HG03354 (cell line): ENCODE measurements at regions not wholly inside any gene's neighbourhood (a gene's known extent, or its start where the extent isn't known, plus 50 kb on each side); places are given as distances from the start of the nearest gene placed in this dataset.

ENCODE experiments used
- ATAC-seq: cut with Tn5 transposase; IDR thresholded peaks from one replicate; pipeline ENCODE4 v1.9.1; 2021; ENCODE audit warnings: mild to moderate bottlenecking; ENCODE audit not compliant: unreplicated experiment, poor library complexity, severe bottlenecking

- no peak for ATAC-seq
Measured at GRCh38 chr20:52791091-52791490, 181.1 kb upstream of the TSHZ2 start.

- ATAC-seq: no peak
Measured at GRCh38 chr20:52789716-52790115, 182.4 kb upstream of the TSHZ2 start.

DNA sequence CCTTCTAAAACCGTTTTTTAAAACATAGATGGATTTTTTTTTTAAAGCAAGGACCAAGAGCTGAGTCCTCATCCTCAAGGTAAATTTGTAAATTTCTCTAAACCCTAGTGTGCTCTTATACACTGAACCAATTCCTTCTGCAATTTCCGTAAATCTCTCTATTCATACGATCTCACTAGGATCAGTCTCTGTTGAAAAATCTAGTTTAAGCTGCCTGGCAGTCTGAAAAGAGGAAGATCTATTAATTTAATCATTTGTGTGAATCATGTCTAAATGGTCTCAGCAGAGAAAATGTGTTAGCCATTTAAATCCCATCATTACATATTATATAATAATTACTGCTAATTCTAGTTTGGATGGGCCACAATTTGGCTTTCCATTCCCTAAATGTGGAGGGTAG lies 184.2 kb upstream of the TSHZ2 start:
- ATAC-seq: no peak

GRCh38 chr20:52787216-52787615 lies 184.9 kb upstream of the TSHZ2 start:
- no peak for ATAC-seq

- no peak for ATAC-seq
Measured at GRCh38 chr20:52785679-52786078, 186.5 kb upstream of the TSHZ2 start.

- ATAC-seq: no peak
Measured at GRCh38 chr20:52783769-52784168, 188.4 kb upstream of the TSHZ2 start.

- no peak for ATAC-seq
Measured at GRCh38 chr20:52780462-52780861, 191.7 kb upstream of the TSHZ2 start.

DNA sequence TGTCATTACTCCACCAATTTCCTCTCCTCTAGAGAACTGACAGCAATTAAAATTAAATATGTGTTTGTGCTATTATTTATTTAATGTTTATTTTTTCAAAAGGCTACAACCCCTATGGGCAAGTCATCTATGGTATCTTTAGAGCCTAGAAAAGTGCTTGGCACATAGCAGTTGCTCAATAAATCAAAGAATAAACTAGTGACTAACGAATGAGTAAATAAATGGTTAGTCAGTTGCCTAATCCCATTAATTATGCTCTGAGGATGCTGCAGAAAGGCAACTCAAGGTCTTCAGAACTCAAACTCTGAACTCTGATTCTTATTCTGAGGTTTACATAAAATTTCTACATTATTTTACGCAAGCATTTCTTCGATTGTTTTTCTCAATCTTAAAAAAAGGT lies 193.0 kb upstream of the TSHZ2 start:
- no peak for ATAC-seq

DNA sequence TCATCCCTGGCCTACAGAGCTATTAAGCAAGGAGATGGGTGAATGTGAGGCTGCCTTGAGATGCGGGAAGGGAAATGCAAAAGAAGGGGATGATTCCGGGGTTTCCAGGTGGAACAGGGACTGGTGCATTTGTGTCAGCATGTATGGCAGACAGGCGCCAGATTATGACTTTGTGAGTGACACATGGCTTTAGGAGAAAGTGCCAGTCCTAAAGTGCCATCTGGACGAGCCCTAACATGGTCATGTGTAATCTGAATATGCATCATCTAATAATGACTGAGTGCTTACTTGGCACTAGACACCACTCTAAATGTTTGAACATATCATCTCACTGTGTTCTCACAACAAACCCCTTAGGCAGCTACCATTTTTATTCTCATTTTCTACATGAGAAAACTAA lies 195.0 kb upstream of the TSHZ2 start:
- no peak for ATAC-seq

DNA sequence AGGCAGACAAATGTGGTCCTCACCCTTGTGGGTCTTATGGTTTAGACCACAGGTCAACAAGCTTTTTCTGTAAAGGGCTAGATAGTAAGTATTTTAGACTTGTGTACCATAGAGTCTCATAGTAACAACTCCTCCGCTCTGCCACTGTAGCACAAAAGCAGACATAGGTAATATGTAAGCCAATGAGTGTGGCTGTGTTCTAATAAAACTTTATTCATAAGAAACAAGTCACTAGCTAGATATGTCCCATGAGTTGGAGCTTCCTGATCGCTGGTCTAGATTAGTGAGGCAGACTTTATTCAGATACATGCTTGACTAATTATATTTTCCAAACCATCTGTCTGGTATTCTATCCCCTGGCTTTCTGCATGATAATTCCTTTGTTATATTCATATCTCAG lies 196.4 kb upstream of the TSHZ2 start:
- no peak for ATAC-seq

GRCh38 chr20:52768694-52769093 lies 203.5 kb upstream of the TSHZ2 start:
- no peak for ATAC-seq

GRCh38 chr20:52766645-52767435 lies 205.3 kb upstream of the TSHZ2 start:
- ATAC-seq: no peak

DNA sequence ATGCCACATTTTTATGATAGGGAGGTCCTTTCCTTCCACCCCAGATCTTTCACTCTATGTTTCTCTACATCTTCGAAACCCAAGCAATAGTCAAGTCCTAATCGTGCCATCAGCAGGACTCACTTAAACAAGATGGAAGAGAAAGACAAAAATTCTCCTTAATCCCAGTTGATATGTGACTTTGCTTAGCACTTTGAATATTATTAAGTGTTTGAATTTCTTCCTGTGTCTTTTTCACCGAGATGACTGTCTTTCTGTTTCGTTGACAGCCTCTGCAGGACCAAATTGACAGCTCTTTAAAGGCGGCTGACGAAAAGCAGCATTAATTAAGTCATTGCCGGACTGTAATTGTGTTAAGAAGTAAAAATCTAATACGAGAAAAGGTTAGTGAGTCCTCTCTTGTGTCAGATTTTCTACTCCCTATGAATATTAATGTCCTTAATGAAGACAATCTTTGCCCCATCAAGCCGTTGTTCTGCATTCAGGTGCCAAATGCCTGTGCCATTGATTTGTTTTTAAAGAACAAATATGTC lies 208.8 kb upstream of the TSHZ2 start:
- no peak for ATAC-seq

DNA sequence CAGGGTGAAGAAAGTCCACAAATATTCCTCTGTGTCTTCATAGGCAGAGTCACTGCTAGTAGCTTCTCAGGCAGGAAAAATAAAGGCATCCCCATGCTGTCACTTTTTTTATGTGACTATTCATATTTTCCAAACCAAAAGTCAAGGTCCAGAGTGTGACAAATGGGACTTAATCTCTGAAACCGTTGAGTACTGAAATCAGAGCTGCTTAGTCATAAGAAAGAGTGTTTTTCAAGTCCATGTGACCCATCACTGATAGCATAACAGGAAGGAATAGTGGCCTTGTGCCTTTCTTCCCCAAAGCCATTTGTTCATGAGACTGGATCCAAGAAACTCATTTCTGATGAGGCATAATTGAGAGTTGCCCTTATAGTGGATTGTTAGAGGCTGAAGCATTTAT lies 210.3 kb upstream of the TSHZ2 start:
- ATAC-seq: no peak

DNA sequence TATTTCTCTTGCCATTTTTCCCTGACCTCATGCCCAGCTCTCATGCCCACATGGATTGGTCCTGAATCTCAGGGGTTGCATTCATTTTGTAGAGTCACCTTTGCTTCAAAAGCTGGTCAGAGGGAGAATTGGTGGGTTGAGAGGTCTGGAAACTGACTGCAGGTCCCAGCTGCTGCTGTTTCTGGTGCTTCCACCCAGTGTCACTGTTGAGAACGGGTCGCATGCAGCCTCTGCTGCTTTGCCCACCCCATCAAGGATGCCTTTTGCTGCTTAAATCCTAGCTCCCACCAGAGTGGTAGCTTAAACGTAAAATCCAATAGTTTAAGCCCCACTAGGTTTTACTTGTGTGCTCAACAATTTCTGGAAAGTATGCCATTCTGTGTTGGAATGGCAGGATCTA lies 211.4 kb upstream of the TSHZ2 start:
- no peak for ATAC-seq

DNA sequence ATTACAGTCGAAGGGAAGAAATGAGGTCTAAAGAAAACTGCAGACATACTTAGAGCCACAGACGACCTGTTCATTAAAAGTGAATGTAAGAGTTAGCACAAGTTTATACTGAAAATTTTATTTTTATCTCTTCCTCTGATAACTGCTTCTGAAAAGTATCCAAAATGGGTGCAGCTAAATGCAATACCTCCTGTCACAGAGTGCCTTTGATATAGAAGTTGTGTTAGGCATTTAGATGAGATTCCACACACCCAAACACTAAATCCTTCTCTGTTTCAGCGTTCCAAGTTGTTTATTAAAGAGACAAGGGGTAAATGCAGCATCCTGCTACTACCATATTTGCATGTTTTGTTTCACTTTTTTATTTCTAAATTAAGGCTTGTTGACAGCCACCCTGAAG lies 214.7 kb upstream of the TSHZ2 start:
- no peak for ATAC-seq

DNA sequence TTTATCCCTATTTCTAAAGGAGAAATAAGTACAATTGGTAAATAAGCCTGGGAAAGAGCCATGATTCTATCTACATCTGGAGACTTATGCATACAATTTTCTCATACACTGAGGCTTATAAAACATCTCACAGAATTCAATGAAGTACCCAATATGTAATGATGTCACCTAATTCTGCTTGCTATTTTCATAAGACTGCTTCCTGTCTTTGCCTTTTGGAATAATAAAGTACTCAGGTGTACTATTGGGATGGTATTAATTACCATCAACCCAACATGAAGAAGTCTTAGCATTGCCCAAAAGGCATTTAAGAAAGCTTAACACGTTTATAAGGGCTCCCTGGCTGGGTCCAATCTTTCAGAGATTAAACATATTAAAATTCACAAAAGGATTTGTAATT lies 216.4 kb upstream of the TSHZ2 start:
- no peak for ATAC-seq

DNA sequence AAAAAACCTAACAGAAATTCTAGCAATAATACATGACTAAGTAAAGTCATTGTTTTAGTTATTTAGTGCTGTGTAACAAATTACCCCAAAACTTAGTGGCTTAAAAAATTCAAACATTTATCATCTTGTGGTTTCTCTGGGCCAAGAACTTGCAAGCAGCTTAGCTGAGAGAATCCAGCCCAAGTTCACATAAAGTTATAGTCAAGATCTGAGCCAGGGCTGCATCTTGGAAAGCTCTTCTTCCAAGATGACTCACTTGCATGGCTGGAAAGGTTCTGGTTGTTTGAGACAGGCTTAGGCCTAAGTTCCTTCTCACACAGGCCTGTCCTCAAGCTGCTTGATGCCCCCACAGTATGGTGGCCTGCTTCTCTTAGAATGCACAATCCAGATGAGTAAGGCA lies 217.8 kb upstream of the TSHZ2 start:
- no peak for ATAC-seq

GRCh38 chr20:52752023-52752422 lies 220.1 kb upstream of the TSHZ2 start:
- no peak for ATAC-seq

DNA sequence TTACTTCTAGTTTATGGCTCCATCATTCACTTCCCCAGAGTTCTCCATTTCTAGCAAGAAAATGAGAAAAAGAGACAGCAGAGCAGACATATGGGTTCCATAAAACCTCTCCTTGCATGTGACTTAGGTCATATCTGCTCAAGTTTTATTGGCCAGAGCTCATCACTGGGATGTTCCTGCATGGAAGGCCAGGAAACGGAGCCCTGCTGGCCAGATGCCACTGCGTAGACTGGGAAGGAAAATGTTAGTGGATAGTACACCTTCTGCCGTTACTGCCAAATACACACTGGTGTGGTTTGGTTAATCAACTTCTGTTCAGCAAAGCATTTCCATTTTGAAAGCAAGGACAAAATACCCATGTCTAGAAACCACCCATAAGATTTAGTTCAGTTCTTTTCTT lies 220.6 kb upstream of the TSHZ2 start:
- ATAC-seq: no peak

DNA sequence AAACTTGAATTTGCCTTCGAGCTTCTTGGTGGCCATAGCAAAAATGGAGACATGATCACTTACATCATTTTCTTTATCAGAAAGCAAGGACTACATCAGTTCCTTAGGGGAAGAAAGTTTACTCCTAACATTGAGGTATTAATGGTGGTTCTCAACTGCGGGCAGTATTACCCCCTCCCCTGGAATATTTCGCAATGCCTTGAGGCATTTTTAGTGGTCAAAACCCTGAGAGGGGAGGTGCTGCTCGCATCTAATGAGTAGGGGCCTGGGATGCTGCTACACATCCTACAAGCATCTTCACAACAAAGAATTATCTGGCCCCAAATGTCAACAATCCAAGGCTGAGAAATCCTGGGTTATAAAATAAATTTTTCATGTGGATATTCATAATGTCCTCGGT lies 222.2 kb upstream of the TSHZ2 start:
- no peak for ATAC-seq

- no peak for ATAC-seq
Measured at GRCh38 chr20:52748990-52749389, 223.2 kb upstream of the TSHZ2 start.
